GM12891 (cell line): ENCODE measurements at regions not wholly inside any gene's neighbourhood (a gene's known extent, or its start where the extent isn't known, plus 50 kb on each side); places are given as distances from the start of the nearest gene placed in this dataset.

Experiments used
- POLR2A ChIP-seq: IDR thresholded peaks from 2 replicates; pipeline ENCODE4 v1.6.1; 2011; ENCODE audit warnings: low read depth, low read length, control low read depth
- POLR2AphosphoS5 ChIP-seq: IDR thresholded peaks from 2 replicates; pipeline ENCODE4 v1.6.1; 2011; ENCODE audit warnings: low read depth, low read length, control low read depth
- POU2F2 ChIP-seq: IDR thresholded peaks from 2 replicates; pipeline ENCODE4 v1.6.1; 2011; ENCODE audit warnings: low read depth, mild to moderate bottlenecking, control low read depth, low read length, moderate library complexity
- SPI1 ChIP-seq: IDR thresholded peaks from 2 replicates; pipeline ENCODE4 v1.6.1; 2011; ENCODE audit warnings: low read depth, low read length, control low read depth
- TAF1 ChIP-seq: IDR thresholded peaks from 2 replicates; pipeline ENCODE4 v1.6.1; 2011; ENCODE audit warnings: low read depth, low read length, control low read depth

DNA sequence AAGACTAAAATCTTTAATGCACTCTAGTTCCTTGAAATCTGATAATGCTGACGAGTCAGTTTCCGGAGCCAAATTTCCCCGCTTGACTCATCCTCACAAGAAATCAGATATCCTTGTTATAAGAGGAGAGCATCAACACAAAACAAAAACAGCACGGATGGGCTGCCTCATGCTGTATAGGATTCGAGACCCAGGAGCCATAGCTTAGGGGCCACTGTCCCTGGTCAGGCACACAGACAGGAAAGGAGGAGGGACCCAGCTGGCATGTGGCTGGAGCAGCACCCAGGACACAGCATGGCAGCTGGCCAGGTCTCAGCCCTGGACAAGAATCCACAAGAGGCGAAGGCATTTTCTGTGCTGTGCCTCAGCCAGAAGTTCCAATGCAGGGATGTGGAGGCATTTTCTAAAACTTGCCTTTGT lies 110.2 kb upstream of the SPATA13 start:
- no peak for TF ChIP-seq POLR2AphosphoS5
- no peak for TF ChIP-seq SPI1
- no peak for TF ChIP-seq TAF1
- no peak for TF ChIP-seq POLR2A
- TF ChIP-seq POU2F2 = no peak
